GM12874 (cell line): ENCODE measurements at regions not wholly inside any gene's neighbourhood (a gene's known extent, or its start where the extent isn't known, plus 50 kb on each side); places are given as distances from the start of the nearest gene placed in this dataset.

Experiments used
- TF ChIP-seq, protein P1 (sequence below): IDR thresholded peaks from 2 replicates; pipeline ENCODE4 v1.5.1; 2011; ENCODE audit warnings: low read depth, mild to moderate bottlenecking, control low read depth, low read length, moderate library complexity; ENCODE audit not compliant: insufficient read depth

DNA sequence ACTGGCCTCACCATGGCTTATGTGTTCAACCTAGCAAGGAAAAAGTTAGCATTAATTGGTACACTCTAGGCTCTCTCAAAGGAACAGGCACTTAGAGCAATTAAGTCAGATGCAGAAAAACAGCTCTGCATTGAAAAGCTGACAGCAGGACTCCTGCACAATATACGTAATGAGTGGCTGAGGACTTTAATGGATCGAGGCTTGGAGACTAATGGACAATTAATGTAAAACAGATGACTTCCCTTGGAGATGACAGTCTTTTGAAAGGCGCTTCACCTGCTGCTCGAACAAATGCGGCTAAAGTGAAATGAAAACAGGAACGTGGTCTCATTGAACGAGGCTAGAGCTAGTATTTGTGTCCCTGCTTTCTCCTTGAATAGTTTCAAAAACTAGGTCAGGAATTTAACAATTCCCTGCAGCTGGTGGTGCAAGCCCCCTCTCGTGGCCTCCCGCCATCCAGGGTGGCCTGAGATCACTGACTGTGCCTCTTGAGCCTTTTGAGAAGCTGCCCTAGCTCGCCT is 137.1 kb downstream of the ELOVL4 start:
- TF ChIP-seq, protein P1, sequence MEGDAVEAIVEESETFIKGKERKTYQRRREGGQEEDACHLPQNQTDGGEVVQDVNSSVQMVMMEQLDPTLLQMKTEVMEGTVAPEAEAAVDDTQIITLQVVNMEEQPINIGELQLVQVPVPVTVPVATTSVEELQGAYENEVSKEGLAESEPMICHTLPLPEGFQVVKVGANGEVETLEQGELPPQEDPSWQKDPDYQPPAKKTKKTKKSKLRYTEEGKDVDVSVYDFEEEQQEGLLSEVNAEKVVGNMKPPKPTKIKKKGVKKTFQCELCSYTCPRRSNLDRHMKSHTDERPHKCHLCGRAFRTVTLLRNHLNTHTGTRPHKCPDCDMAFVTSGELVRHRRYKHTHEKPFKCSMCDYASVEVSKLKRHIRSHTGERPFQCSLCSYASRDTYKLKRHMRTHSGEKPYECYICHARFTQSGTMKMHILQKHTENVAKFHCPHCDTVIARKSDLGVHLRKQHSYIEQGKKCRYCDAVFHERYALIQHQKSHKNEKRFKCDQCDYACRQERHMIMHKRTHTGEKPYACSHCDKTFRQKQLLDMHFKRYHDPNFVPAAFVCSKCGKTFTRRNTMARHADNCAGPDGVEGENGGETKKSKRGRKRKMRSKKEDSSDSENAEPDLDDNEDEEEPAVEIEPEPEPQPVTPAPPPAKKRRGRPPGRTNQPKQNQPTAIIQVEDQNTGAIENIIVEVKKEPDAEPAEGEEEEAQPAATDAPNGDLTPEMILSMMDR: no peak

DNA sequence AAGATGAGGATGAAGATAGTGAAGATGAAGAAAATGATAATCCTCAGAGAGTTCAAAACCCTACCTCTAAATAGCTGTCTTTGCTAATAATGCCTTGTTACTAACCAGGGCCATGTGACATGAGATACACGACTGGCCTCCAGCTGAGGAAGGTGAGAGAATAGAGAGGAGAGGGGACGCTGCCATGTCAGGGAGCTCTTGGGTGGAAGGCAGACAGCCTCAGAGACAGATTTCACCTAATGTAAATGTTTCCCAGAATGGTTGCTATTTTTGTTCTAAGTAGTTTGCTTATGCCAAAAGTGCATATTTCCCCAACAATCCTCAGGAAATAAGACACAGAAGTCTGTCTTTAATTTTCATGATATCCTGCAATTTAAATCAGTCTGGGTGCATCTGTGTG is 138.4 kb downstream of the ELOVL4 start:
- TF ChIP-seq, protein P1: no peak

DNA sequence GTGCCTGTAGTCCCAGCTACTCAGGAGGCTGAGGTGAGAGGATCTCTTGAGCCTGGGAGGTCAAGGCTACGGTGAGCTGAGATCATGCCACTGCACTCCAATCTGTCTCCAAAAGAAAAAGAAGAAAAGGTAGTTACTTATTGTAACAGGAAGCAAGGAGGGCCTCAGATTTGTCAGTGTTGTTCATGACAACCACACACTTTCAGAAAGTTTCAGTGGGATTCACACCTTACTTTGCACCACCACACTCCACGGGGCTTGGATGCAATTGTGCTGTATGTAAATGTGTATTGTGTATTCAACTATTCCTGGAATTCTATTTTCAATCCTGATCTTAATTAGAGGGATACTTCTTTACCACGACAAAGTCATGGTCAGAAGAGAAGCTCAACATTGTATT is 142.6 kb downstream of the ELOVL4 start:
- TF ChIP-seq, protein P1: no peak

DNA sequence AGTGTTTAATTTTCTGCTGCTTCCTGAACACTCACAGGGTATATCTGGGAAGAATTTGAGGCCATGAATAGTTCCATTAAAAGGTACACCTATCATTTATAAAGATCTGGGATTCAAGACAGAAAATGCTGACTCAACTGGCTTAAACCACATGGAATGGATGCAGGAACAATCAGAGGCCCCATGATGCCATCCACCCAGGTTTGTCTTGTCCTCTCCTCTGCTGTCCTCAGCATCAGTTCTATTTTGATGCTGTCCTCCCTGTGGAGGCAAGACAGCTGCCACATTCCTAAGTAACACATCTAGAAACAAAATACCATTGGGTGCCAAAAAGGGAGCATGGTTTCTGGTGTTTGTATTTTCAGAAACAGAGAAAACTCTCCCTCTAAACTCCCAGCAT is 143.4 kb downstream of the ELOVL4 start:
- TF ChIP-seq, protein P1: no peak

DNA sequence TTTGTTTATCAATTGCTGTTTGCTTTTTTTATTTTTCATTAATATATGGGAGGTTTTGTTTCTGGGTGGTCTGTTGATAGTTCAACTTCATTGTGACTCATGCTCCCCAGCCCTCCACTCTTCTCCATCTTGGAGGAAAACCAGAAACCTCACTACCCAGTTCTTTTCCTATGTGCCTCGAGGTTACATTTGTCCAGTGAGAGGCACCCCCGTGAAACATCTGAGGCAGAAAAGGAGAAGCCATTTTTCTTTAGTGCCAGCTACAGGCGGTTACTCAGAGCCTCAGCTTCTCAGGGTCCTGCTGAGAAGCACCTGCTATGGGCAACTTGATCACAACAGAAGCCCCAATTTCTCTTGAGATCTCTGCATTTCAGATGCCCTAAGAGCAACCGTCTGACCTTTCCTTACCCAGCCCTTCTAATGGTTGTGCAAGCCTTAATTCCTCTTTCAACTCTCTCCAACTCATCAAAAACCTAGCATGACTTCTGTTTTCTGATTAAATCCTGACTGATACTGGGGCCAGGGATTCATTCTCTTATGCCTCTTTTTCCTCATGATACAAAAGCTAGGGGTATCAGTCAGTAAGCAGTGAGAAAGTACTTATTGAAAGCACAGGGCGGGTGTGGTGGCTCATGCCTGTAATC is 144.6 kb downstream of the ELOVL4 start:
- TF ChIP-seq, protein P1: no peak

DNA sequence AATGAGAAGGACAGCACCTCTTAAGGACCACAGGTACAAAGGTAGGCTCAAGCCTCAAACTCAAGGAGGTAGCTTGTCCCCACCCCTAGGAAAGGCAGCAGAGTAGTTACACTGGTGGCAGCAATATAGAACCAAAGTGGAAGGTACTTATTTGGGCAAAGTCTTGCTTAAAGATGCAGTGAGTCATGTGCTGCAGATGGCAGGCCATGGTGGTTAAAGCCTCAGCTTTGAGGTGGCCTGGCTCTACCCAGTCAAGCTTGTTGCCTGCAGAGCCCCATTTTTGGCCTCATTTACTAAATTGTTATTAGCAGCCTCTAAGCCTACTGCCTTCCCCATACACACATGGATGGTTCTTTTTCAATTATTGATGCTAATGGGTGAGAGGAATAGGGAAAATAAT is 146.0 kb downstream of the ELOVL4 start:
- TF ChIP-seq, protein P1: no peak

DNA sequence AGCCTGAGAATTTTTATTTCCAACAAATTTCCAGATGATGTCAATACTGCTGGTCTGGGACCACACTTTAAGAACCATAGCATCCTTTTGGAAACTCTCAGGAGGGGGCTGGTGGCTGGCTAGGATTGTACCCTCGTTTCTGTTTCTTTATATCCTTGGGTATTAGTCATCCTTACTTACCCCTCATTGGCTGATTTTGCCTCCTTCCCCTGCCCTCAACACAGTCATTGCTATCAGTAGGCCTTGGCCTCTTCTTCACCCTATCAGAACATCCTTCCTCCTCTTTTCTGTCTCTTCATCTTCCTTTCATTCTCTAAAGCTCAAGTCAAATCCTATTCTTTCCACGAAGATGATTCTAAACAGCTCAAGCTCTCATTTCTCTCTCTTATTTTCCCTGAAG is 148.5 kb downstream of the ELOVL4 start:
- TF ChIP-seq, protein P1: no peak
